Activated CD4-positive, alpha-beta T cell treated with anti-CD3 and anti-CD28 coated beads for 24 hours (primary cell): ENCODE measurements at regions not wholly inside any gene's neighbourhood (a gene's known extent, or its start where the extent isn't known, plus 50 kb on each side); places are given as distances from the start of the nearest gene placed in this dataset.

Experiments
- DNase-seq, 2 donors: peaks; one replicate each; pipeline ENCODE4 v3.0.0-alpha.2; 2020; ENCODE audit warnings: low read depth in 2 of 2

DNA sequence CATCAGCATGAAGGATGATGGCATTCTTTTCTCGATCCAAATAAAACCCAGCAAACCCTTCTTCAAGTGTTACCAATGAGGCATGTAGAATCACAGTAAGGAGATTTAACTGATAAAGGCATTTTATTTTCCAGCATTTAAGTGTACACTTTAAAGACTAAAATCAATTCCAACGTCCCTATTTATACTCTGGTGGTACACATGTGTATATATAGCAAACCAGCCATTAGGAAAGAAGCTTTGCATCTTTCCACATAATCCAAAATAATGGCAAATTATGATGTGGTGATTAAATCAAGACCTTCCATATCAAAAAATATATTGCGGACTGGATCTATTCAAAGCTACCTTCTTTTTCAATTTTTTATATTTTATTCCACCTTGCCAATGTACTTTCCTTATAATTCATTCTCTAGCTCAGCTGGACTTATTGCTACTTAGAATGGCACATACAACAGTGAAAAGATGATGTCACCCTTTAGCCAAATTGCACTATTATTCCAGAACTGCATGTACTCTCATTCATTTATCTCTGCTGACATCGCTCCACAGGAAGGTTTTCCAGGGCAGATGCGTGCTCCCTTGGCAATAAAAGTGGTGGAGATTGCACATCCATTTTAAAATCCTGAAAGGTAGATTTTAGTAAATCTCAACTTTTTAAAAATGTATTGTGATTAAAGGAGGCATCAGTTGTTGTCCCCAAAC is 63.3 kb upstream of the SLC30A5 start:
- no peak for DNase-seq

DNA sequence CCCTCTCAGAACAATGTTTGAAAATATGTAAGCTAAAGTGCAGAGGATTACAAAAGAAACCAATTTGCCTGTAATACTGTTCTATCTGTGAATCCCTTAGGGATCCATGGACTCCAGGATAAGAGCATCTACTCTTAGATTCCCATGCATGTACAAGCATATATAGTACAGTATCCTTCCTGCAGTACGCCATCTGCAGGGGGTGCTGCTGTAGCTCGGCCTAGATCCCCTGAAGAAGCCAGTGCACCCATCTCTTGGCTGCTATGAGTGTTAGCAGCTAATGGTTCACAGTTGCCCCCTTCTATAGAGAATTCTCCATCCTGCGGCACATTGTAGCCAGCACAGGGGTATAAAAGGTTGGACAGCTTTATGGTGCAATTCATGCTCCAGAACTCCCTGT is 61.8 kb upstream of the SLC30A5 start:
- DNase-seq, result no peak

DNA sequence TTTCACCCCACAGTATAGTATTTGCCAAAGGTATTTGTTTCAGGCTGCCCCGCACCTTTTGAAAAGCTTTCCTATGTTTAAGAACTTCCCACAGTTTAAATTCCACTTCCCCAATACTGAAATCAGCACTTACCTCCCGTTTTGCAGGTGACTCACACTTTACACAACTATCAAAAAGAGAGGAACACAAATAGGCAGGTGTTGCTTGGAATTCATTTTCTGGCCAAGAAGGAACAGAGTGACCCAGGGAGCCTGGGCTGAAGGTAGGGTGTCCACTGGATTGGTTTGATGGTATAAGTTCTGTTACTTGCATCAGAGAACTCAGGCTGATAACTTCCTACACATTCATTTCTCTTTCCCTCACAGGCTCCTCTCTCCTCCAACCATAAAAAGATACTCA is 60.1 kb upstream of the SLC30A5 start:
- no peak for DNase-seq

DNA sequence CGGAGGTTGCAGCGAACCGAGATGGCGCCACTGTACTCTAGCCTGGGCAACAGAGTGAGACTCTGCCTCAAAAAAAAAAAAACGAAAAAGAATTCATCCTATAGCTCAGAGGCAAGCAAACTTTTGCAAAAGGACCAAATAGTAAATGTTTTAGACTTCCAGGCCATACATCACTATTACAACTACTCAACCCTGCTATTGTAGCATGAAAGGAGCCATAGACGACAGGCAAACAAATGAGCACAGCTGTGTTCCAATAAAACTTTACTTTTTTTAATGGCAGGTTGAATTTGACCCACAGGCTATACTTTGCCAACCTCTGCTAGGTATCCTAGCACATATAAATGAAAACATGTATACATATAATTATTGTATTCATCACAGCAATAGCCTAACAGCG is 58.9 kb upstream of the SLC30A5 start:
- no peak for DNase-seq

DNA sequence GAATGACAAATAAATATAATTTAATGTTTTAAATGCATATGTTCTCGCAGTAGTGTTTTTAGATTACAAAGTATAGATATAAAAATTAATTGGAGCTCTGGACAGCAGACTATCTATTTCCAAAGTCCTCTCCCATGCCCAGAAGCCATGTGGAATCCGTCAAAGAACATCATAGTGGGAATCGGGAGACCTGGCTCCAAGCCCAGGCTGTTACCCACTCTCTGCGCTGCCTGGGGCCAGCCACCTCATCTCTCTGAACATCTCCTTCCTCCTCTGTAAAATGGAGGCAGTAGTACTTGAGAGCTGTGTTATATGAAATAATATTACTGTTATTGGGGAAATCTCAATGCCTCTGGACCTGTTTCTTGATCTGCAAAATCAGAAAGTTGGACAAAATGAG is 58.1 kb upstream of the SLC30A5 start:
- DNase-seq, result no peak

DNA sequence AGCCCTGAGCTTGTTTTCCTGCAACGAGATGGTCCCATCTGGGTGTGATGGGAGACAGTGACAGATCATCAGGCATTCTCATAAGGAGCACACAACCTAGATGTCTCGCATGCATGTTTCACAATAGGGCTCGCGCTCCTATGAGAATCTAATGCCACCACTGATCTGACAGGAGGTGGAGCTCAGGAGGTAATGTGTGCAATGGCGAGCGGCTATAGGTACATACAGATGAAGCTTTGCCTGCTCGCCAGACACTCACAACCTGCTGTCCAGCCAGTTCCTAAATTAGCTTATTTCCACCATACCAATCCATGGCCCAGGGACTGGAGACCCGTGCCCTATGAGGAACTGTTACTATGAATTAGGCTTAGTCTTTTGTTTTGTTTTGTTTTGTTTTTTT is 55.3 kb upstream of the SLC30A5 start:
- DNase-seq, result no peak

DNA sequence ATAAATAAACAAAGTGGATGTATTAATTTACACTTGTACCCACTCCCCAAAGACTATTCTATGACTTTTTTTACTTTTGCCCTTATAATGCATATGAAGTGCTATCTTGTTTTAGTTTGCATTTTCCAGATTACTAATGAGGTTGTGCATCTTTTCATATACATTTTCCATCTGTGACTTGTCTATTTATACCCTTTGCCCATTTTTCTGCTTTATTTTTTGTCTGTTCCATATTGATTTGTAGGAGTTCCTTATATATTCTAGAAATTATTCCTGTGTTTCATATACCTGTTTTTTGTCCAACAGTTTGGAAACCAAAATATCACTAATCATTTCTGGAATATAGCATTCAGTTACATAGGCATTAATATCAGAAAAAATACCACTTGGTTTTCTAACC is 54.0 kb upstream of the SLC30A5 start:
- no peak for DNase-seq

DNA sequence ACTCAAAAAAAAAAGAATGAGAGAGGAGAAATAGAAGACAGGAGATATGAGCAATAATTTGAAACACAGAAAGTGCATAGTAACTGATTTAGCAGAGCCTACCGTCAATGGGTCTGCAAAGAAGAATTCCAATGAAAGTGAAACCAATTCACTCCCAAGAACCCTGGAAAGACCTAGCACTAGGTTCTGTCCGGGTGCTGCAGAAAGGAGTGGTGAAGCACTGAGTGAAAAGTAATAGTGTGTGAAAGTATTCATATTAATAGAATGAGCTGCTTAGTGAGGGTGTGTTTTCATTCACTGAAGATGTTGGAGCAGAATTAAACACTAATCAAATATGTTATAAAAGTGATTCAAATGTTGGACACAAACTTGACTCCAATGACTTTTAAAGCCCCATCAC is 51.3 kb upstream of the SLC30A5 start:
- no peak for DNase-seq

DNA sequence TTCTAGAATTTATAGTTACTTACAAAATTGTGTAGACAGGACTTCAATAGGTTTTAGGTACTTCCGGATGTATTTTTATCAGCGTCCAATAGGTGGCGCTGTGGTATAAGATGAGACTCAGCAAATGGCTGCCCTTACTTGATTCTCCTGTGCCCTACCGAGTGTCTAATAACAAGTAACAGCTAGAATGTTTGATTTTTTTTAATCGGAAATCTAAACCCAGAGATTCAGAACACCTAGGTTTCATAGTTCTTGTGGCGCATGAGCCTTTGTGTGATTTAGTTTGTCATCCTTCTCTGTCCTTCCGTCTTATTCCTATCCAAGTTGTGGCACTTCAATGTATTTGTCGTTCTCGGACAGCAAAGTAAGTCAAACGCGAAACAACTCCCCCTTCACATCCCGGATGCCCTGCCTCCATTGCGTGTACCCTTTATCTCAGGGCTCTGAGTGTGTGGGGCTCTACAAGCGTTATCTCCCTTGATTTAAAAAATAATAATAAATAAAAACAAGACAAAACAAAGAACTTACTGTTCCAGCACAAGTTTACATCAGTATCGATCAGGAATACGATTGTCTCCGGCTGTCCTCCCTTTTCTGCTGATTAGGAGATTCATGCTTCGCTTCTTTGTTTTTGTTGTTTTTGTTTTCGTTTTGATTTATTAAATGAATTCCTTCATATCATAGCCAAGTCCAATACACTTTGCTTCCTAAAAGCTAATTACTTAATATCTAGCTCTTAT is 50.7 kb upstream of the SLC30A5 start:
- peak; percentile 50 to 70 for DNase-seq

DNA sequence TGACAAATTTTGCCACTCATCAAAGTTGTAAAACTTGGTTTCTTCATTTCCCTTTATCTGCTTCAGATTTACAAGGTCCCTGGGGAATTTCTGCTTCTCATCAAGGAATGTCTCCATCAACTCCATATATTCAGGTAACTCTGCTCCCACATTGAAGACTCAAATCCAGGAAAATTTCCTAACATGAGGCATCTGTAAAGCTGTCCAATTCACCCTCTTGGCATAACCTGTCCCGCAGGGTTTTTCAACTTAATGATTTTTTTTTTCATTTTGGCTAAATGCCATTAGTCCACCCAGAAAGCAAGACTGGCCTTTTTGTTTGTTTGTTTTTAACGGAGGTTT is 50.2 kb upstream of the SLC30A5 start:
- no peak for DNase-seq
